Endothelial cell of umbilical vein (primary cell): ENCODE measurements at regions not wholly inside any gene's neighbourhood (a gene's known extent, or its start where the extent isn't known, plus 50 kb on each side); places are given as distances from the start of the nearest gene placed in this dataset.

Experiments used
- MYC ChIP-seq: IDR thresholded peaks from one replicate; pipeline ENCODE4 v1.6.1; 2011; ENCODE audit warnings: mild to moderate bottlenecking, low read depth, low read length
- POLR2A ChIP-seq: IDR thresholded peaks from 2 replicates; pipeline ENCODE4 v1.6.1; 2012; ENCODE audit warnings: low read depth, mild to moderate bottlenecking, control low read depth, low read length
- POLR2AphosphoS5 ChIP-seq: IDR thresholded peaks from 2 replicates; pipeline ENCODE4 v1.6.1; 2012; ENCODE audit warnings: low read depth, mild to moderate bottlenecking, control low read depth, low read length, moderate library complexity; ENCODE audit not compliant: insufficient read depth
- TF ChIP-seq, protein P1 (sequence below), 2 donors: IDR thresholded peaks; 1 replicate in 1 of 2; 2 replicates in 1 of 2; pipeline ENCODE4 v1.5.1; 2011; ENCODE audit warnings: low read length in 2 of 2, mild to moderate bottlenecking in 2 of 2, moderate library complexity in 2 of 2, control low read depth in 1 of 2, inconsistent platforms in 1 of 2, low read depth in 1 of 2; ENCODE audit not compliant: insufficient read depth in 1 of 2; ENCODE audit errors: extremely low read depth in 1 of 2
- TF ChIP-seq, protein P2 (sequence below): IDR thresholded peaks from 2 replicates; pipeline ENCODE4 v1.6.1; 2011; ENCODE audit not compliant: insufficient read depth, insufficient read length

DNA sequence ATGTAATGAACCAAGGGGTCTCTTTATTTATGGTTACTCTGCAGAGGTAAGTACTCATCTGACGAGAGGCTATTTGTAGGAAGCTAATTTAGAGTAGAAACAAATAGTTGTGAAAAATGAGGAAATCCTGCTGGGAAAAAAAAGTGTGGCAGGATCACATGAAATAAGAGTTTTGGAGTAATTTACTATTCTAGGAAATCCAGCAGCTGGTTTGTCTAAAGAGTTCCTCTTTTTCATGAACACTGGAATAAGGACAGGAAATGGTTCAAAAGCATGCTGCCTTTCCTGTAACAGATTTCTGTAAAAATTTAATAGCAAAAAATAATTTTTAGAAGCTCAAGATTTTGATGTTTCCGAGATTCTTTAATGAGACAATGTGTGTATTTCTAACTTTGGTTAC lies 177.3 kb downstream of the CHRM3 start:
- TF ChIP-seq POLR2AphosphoS5 (no peak), MYC (no peak), POLR2A (no peak)
- TF ChIP-seq, protein P1, sequence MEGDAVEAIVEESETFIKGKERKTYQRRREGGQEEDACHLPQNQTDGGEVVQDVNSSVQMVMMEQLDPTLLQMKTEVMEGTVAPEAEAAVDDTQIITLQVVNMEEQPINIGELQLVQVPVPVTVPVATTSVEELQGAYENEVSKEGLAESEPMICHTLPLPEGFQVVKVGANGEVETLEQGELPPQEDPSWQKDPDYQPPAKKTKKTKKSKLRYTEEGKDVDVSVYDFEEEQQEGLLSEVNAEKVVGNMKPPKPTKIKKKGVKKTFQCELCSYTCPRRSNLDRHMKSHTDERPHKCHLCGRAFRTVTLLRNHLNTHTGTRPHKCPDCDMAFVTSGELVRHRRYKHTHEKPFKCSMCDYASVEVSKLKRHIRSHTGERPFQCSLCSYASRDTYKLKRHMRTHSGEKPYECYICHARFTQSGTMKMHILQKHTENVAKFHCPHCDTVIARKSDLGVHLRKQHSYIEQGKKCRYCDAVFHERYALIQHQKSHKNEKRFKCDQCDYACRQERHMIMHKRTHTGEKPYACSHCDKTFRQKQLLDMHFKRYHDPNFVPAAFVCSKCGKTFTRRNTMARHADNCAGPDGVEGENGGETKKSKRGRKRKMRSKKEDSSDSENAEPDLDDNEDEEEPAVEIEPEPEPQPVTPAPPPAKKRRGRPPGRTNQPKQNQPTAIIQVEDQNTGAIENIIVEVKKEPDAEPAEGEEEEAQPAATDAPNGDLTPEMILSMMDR (IDR thresholded peaks at IDR 0.05; ENCODE audit: extremely low read depth in 1 of 2, insufficient read depth in 1 of 2, low read depth in 1 of 2, low read length in 2 of 2), result no peak
- TF ChIP-seq, protein P2, sequence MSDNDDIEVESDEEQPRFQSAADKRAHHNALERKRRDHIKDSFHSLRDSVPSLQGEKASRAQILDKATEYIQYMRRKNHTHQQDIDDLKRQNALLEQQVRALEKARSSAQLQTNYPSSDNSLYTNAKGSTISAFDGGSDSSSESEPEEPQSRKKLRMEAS, result no peak
